Keratinocyte (primary cell): ENCODE measurements at regions not wholly inside any gene's neighbourhood (a gene's known extent, or its start where the extent isn't known, plus 50 kb on each side); places are given as distances from the start of the nearest gene placed in this dataset.

Experiments
- DNase-seq: peaks from one replicate; pipeline ENCODE4 v3.0.0-alpha.2; 2011; ENCODE audit warnings: low read depth, missing footprints, low spot score
- FAIRE-seq: peaks from 2 replicates; lab custom pipeline; 2011; peaks lifted over from hg19 to GRCh38; lab: Jason Lieb, UNC
- H2AFZ ChIP-seq: 2 replicates; pipeline ENCODE4 v1.6.0; 2012; ENCODE audit warnings: low read length, control low read depth, inconsistent platforms; ENCODE audit not compliant: control insufficient read depth
- H3K27ac ChIP-seq: 2 replicates; pipeline ENCODE4 v1.5.1; 2011; ENCODE audit warnings: low read length; ENCODE audit not compliant: control insufficient read depth, insufficient read depth
- H3K27me3 ChIP-seq: 3 replicates; pipeline ENCODE4 v1.6.0; 2011; ENCODE audit warnings: low read length; ENCODE audit not compliant: control insufficient read depth, insufficient read depth; ENCODE audit errors: extremely low read depth
- H3K36me3 ChIP-seq, 2 experiments: 2 replicates in 1 of 2; 3 replicates in 1 of 2; pipeline ENCODE4 v1.5.1; 2011; ENCODE audit warnings: low read length in 2 of 2, mild to moderate bottlenecking in 1 of 2; ENCODE audit not compliant: control insufficient read depth in 2 of 2, insufficient read depth in 2 of 2; ENCODE audit errors: extremely low read depth in 1 of 2
- H3K4me1 ChIP-seq: 3 replicates; pipeline ENCODE4 v1.5.1; 2011; ENCODE audit warnings: low read length; ENCODE audit not compliant: control insufficient read depth, insufficient read depth; ENCODE audit errors: extremely low read depth
- H3K4me2 ChIP-seq: 3 replicates; pipeline ENCODE4 v1.6.0; 2011; ENCODE audit warnings: low read depth, low read length; ENCODE audit not compliant: control insufficient read depth, insufficient read depth; ENCODE audit errors: extremely low read depth
- H3K4me3 ChIP-seq, 3 experiments: fragments of 200-600 bp in 1 of 3; sonication (generic) in 1 of 3; 2 replicates in 2 of 3; 3 replicates in 1 of 3; pipeline ENCODE4 v1.5.1; 2011 to 2016; ENCODE audit warnings: low read length in 3 of 3, mild to moderate bottlenecking in 3 of 3, control low read depth in 2 of 3, inconsistent platforms in 1 of 3, low read depth in 1 of 3, mixed read lengths in 1 of 3, mixed run types in 1 of 3, moderate library complexity in 1 of 3; ENCODE audit not compliant: control insufficient read depth in 2 of 3, insufficient read depth in 2 of 3; ENCODE audit errors: extremely low read depth in 1 of 3
- H3K79me2 ChIP-seq: 2 replicates; pipeline ENCODE4 v1.6.0; 2012; ENCODE audit warnings: low read length; ENCODE audit not compliant: control insufficient read depth, insufficient read depth
- H3K9ac ChIP-seq: 3 replicates; pipeline ENCODE4 v1.6.0; 2011; ENCODE audit warnings: low read length; ENCODE audit not compliant: control insufficient read depth, insufficient read depth; ENCODE audit errors: extremely low read depth
- H3K9me1 ChIP-seq: 3 replicates; pipeline ENCODE4 v1.6.0; 2011; ENCODE audit warnings: low read length; ENCODE audit not compliant: control insufficient read depth, insufficient read depth; ENCODE audit errors: extremely low read depth
- H3K9me3 ChIP-seq: 2 replicates; pipeline ENCODE4 v1.5.1; 2012; ENCODE audit warnings: low read depth, low read length; ENCODE audit not compliant: control insufficient read depth
- H4K20me1 ChIP-seq: 3 replicates; pipeline ENCODE4 v1.6.0; 2011; ENCODE audit warnings: low read length; ENCODE audit not compliant: control insufficient read depth, insufficient read depth; ENCODE audit errors: extremely low read depth
- CTCF ChIP-seq, 3 experiments: IDR thresholded peaks in 1 of 3; conservative IDR thresholded peaks in 1 of 3; optimal IDR thresholded peaks in 1 of 3; 2 replicates in 2 of 3; 3 replicates in 1 of 3; pipeline versions ENCODE3 to v1.5.1; 2011; ENCODE audit warnings: low read length in 3 of 3, mild to moderate bottlenecking in 3 of 3, moderate library complexity in 2 of 3, control low read depth in 1 of 3, inconsistent platforms in 1 of 3; ENCODE audit not compliant: insufficient read depth in 2 of 3; ENCODE audit errors: extremely low read depth in 1 of 3
- EZH2 ChIP-seq: IDR thresholded peaks from one replicate; pipeline ENCODE4 v1.6.1; 2012; ENCODE audit warnings: inconsistent platforms, mild to moderate bottlenecking, low read length, moderate library complexity
- dilution Hi-C: fragments of 300-500 bp; cut with MboI; formaldehyde crosslinking; loops from one replicate; pipeline ENCODE4 v1.7.0; 2020; ENCODE audit warnings: low sequenced_read_pairs; ENCODE audit not compliant: extremely low pct_ligation_motif_present

- DNase-seq = no peak
- Histone ChIP-seq H3K4me2 (no peak overlapping the region), H3K36me3 (no peaks in the 10 kb centered on the region), H3K27me3 (no peaks in the 10 kb centered on the region), H2AFZ (no peak overlapping the region), H3K9me1 (no peaks in the 10 kb centered on the region), H3K9me3 (no peaks in the 10 kb centered on the region), H3K4me1 (no peaks in the 10 kb centered on the region), H3K4me3 (no peak overlapping the region), H4K20me1 (no peaks in the 10 kb centered on the region), H3K79me2 (no peaks in the 10 kb centered on the region), H3K27ac (no peak overlapping the region), H3K9ac (no peak overlapping the region)
- no peak for FAIRE-seq
- TF ChIP-seq EZH2 = no peak
- TF ChIP-seq CTCF (optimal IDR thresholded peaks at IDR 0.05 in 1 of 3, IDR thresholded peaks at IDR 0.05 in 1 of 3, conservative IDR thresholded peaks at IDR 0.05 in 1 of 3; ENCODE audit: extremely low read depth in 1 of 3, insufficient read depth in 2 of 3, low read length in 3 of 3) = no peak
- dilution Hi-C loops = no loop called here
Measured at GRCh38 chr14:65854215-65854614, 441.7 kb downstream of the FUT8 start.

GRCh38 chr14:65860956-65861611 lies 448.6 kb downstream of the FUT8 start:
- Histone ChIP-seq H3K9me1 (no peaks in the 10 kb centered on the region), H3K4me1 (no peaks in the 10 kb centered on the region), H4K20me1 (no peaks in the 10 kb centered on the region), H3K9me3 (no peaks in the 10 kb centered on the region), H3K36me3 (no peaks in the 10 kb centered on the region), H3K27ac (no peak overlapping the region), H3K4me3 (no peak overlapping the region), H3K27me3 (no peaks in the 10 kb centered on the region), H3K79me2 (no peaks in the 10 kb centered on the region), H3K4me2 (no peak overlapping the region), H2AFZ (no peak overlapping the region), H3K9ac (no peak overlapping the region)
- FAIRE-seq = no peak
- DNase-seq = no peak
- dilution Hi-C loops = no loop called here
- TF ChIP-seq CTCF (optimal IDR thresholded peaks at IDR 0.05 in 1 of 3, IDR thresholded peaks at IDR 0.05 in 1 of 3, conservative IDR thresholded peaks at IDR 0.05 in 1 of 3; ENCODE audit: extremely low read depth in 1 of 3, insufficient read depth in 2 of 3, low read length in 3 of 3) (no peak), EZH2 (no peak)
